ENCODE measurements at regions not wholly inside any gene's neighbourhood (a gene's known extent, or its start where the extent isn't known, plus 50 kb on each side); places are given as distances from the start of the nearest gene placed in this dataset.
"Not testable (repeated sequence)": the region's sequence is repeated elsewhere in the genome, so short reads cannot be mapped to it uniquely, and the experiment has no call there.

DNA sequence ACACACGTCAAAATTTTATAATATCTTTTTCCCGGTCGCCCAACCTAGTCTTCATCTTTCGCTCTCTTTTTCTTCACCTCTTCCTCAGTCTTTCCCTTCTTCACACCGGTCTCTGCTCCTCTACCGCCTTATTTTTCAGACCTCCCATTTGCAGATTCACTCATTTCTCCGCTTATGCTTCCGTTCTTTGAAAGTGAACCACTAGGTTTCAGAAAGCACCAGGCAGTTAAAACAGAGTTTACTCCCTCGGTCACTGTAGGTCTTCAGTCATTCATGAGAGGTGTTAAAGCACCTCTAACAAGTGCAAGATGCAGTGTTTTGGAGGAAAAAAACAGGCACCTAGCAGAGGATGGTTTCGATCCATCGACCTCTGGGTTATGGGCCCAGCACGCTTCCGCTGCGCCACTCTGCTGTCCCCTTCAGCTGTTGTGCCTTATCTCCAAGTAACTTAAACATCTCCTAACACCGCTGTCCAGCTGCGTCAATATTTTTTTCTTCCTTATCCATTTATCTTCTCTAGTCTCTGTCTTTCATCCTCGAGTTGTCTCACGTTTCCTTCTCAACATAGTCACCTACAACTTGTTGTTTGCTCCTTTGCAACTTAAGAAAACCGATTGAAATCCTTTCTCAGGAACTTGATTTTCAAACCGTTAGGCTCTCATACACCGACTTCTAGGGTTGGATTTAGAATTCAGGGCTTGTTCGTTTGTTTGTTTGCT is 119.7 kb upstream of the ZNF184 start:
- DNase-seq = peak; percentile 43
- no peak overlapping the region for H3K27ac ChIP-seq
- intact Hi-C loops (cut with DNase I) = no loop called here
- no peaks in the 10 kb centered on the region for H3K9me3 ChIP-seq
- H3K9ac ChIP-seq (ENCODE audit: low read depth in 2 of 2, low read length in 2 of 2) = no peak overlapping the region
- no peak for TF ChIP-seq CTCF (IDR thresholded peaks at IDR 0.05)
- H3K27me3 ChIP-seq = peaks cover 28% of the 10 kb centered on the region
- H3K4me3 ChIP-seq = peak overlapping the region; percentile 14
- H3K4me1 ChIP-seq = no peaks in the 10 kb centered on the region
- H3K36me3 ChIP-seq = no peaks in the 10 kb centered on the region

DNA sequence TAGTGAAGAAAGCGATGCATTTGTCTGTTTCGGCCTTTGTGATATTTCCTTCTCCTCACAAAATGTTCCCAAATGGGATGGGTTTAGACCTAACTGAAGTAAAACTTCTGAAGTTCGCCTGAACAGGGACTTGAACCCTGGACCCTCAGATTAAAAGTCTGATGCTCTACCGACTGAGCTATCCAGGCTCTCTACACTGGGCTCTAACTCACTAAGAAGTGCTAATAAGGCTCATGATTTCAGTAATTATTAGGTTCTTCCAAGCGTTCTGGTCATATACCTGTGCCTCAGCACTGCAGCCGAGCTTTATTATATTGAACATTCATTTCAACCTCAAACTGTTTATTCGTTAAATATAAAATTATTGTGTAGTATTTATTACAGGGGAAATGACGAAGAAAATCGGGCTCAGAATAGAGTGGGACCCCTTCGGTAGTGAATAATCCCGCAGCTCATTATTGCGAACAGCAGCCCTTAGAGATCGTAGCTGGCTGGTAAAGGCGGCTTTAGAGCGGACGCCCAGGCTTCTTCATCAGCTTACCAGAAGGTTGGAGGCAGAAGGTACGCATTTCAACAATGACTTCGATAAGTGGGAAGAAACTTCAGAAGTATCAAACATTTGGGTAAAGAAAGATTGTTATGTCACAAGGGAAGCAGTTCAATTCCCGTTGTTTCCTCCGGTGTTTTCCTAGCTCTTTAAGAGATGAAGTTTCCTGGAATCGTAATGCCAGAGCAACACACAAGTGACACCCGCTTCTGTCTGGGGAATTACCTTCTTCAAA is 119.0 kb upstream of the ZNF184 start:
- no peaks in the 10 kb centered on the region for H3K4me1 ChIP-seq
- H3K4me3 ChIP-seq = peak overlapping the region; percentile 14
- H3K9ac ChIP-seq (ENCODE audit: low read depth in 2 of 2, low read length in 2 of 2) = no peak overlapping the region
- no peak for DNase-seq
- peaks cover 28% of the 10 kb centered on the region for H3K27me3 ChIP-seq
- H3K36me3 ChIP-seq = no peaks in the 10 kb centered on the region
- H3K9me3 ChIP-seq = no peaks in the 10 kb centered on the region
- intact Hi-C loops (cut with DNase I) = no loop called here
- no peak for TF ChIP-seq CTCF (IDR thresholded peaks at IDR 0.05)
- H3K27ac ChIP-seq = no peak overlapping the region

- H3K27me3 ChIP-seq; H3K9me3 ChIP-seq; DNase-seq; intact Hi-C loops (cut with DNase I); H3K9ac ChIP-seq (ENCODE audit: low read depth in 2 of 2, low read length in 2 of 2); H3K4me1 ChIP-seq; H3K27ac ChIP-seq; H3K4me3 ChIP-seq; H3K36me3 ChIP-seq: not testable (repeated sequence)
Observed at GRCh38 chr6:27585316-27585715, 112.4 kb upstream of the ZNF184 start.

- no peaks in the 10 kb centered on the region for H3K4me1 ChIP-seq
- no peak overlapping the region for H3K4me3 ChIP-seq
- H3K9ac ChIP-seq (ENCODE audit: low read depth in 2 of 2, low read length in 2 of 2) = no peak overlapping the region
- no peak for TF ChIP-seq CTCF (IDR thresholded peaks at IDR 0.05)
- no peaks in the 10 kb centered on the region for H3K36me3 ChIP-seq
- H3K27me3 ChIP-seq = no peaks in the 10 kb centered on the region
- no peak for DNase-seq
- H3K9me3 ChIP-seq = no peaks in the 10 kb centered on the region
- intact Hi-C loops (cut with DNase I) = no loop called here
- no peak overlapping the region for H3K27ac ChIP-seq
Observed at GRCh38 chr6:27584326-27584725, 111.4 kb upstream of the ZNF184 start.

- intact Hi-C loops (cut with DNase I) = no loop called here
- Histone ChIP-seq H3K27ac (no peak overlapping the region), H3K9me3 (no peaks in the 10 kb centered on the region), H3K27me3 (no peaks in the 10 kb centered on the region), H3K4me1 (no peaks in the 10 kb centered on the region), H3K4me3 (no peak overlapping the region), H3K9ac (ENCODE audit: low read depth in 2 of 2, low read length in 2 of 2) (no peak overlapping the region), H3K36me3 (no peaks in the 10 kb centered on the region)
- peak; percentile 32 for DNase-seq
- no peak for TF ChIP-seq CTCF (IDR thresholded peaks at IDR 0.05)
Observed at GRCh38 chr6:27582928-27583725, 110.2 kb upstream of the ZNF184 start.
